Heart left ventricle (tissue), 16 donors: ENCODE measurements at regions not wholly inside any gene's neighbourhood (a gene's known extent, or its start where the extent isn't known, plus 50 kb on each side); places are given as distances from the start of the nearest gene placed in this dataset.

ENCODE experiments used
- ATAC-seq, 4 donors: fragments of 200-7000 bp; cut with Tn5 transposase; one replicate each; pipeline ENCODE4 v1.9.1; 2020 to 2022; ENCODE audit warnings: moderate library complexity in 4 of 4, mild to moderate bottlenecking in 3 of 4, moderate number of reproducible peaks in 1 of 4
- DNase-seq, 5 donors: peaks; one replicate each; pipeline ENCODE4 v3.0.0-alpha.2; 2020
- H3K27ac ChIP-seq, 12 donors: fragments of 200-600 bp; sonication (generic) in 4 of 12; one replicate each; pipeline versions ENCODE4 v1.5.0 to v1.8.0; 2016 to 2022; ENCODE audit warnings: mild to moderate bottlenecking in 2 of 12
- H3K27me3 ChIP-seq, 9 donors: fragments of 200-600 bp; sonication (generic) in 2 of 9; one replicate each; pipeline versions ENCODE4 v1.5.1 to v1.8.0; 2016 to 2022; ENCODE audit warnings: mild to moderate bottlenecking in 3 of 9
- H3K36me3 ChIP-seq, 9 donors: fragments of 200-600 bp; sonication (generic) in 2 of 9; one replicate each; pipeline versions ENCODE4 v1.5.0 to v1.8.0; 2018 to 2022; ENCODE audit warnings: mild to moderate bottlenecking in 2 of 9
- H3K4me1 ChIP-seq, 12 donors: fragments of 200-600 bp; sonication (generic) in 4 of 12; one replicate each; pipeline versions ENCODE4 v1.5.0 to v1.8.0; 2016 to 2022; ENCODE audit warnings: mild to moderate bottlenecking in 3 of 12
- H3K4me3 ChIP-seq, 12 donors: fragments of 200-600 bp; sonication (generic) in 4 of 12; one replicate each; pipeline versions ENCODE4 v1.5.0 to v1.8.0; 2017 to 2022; ENCODE audit warnings: mild to moderate bottlenecking in 9 of 12, moderate library complexity in 4 of 12
- H3K9me3 ChIP-seq, 12 donors: fragments of 200-600 bp; sonication (generic) in 4 of 12; one replicate each; pipeline versions ENCODE4 v1.5.0 to v1.8.0; 2016 to 2022; ENCODE audit warnings: mild to moderate bottlenecking in 1 of 12
- CTCF ChIP-seq, 12 donors: fragments of 200-600 bp; sonication (generic) in 4 of 12; IDR thresholded peaks; one replicate each; pipeline versions ENCODE4 v1.5.0 to v1.8.0; 2018 to 2022; ENCODE audit warnings: antibody characterized with exemption in 12 of 12, mild to moderate bottlenecking in 5 of 12
- POLR2A ChIP-seq, 2 donors: fragments of 450-650 bp; IDR thresholded peaks; one replicate each; pipeline ENCODE4 v1.6.1; 2017; ENCODE audit warnings: antibody characterized with exemption in 2 of 2, mild to moderate bottlenecking in 2 of 2, moderate library complexity in 2 of 2
- WGBS, 4 donors: extraction: QIAGEN DNeasy Blood & Tissue Kit in 2 of 4; methylation state at CpG; one replicate each; pipeline versions ENCODE4 v1.1.5 to v1.1.7; 2013 to 2018; 5-methylcytosine and 5-hydroxymethylcytosine counted together
- intact Hi-C, 10 donors: fragments of 100-400 bp; cut with DNase I; formaldehyde crosslinking; loops; one replicate each; pipeline versions ENCODE4 v1.11.1 to v1.14.2; 2022
- donor health status: ischemic (EF 13 %, LVEDD 7.1; RV severe dilation, severe dysfunction).
- donor health status: healthy with polysubstance abuse.
- donor health status: DM: no; HTN: yes; CAD: no.
- donor health status: DM: no; HTN: no; CAD: no.
- donor health status: ischemic (EF 25% LVEDD 6.9; RV normal size, moderate dysfunction).
- donor health status: ischemic (EF 25% LVEDD 5.7; RV mildly dilated, moderate dysfunction).
- donor health status: healthy.
- donor health status: DM: yes; HTN: yes; CAD: no.
- donor health status: ischemic (EF 35%, LVEDD 5.7; RV mildly dilated, moderate dysfunction).
- donor health status: nonischemic (EF 11% LVEDD 7.7; RV severe dilation, severe dysfunction).
- donor health status: DM: yes; HTN: yes; CAD: no.
- donor health status: PGD.
- donor health status: ischemic (EF 29% LVEDD 5.4; RV normal size, mild dysfunction).
- donor health status: nonischemic (EF 23%, LVEDD 6.1; RV moderate dilation, normal function).

- DNase-seq (no peak), ATAC-seq (no peak)
- intact Hi-C loops, result no loop called here
- Histone ChIP-seq H3K9me3 (no peaks in the 10 kb centered on the region), H3K36me3 (no peaks in the 10 kb centered on the region), H3K4me1 (no peaks in the 10 kb centered on the region), H3K27me3 (peaks cover 0 to 13% (median 0%) of the 10 kb centered on the region in 9 donors), H3K4me3 (no peak overlapping the region), H3K27ac (no peak overlapping the region)
- no peak for TF ChIP-seq POLR2A (IDR thresholded peaks at IDR 0.05)
- TF ChIP-seq CTCF (IDR thresholded peaks at IDR 0.05), result no peak
- 78 to 89% (median 84%) methylated on average over 4 of the region's 4 CpGs for WGBS, 4 donors
These were observed 198.0 kb upstream of the AGAP1 start for GRCh38 chr2:235295831-235296230.

GRCh38 chr2:235300368-235301201 lies 193.3 kb upstream of the AGAP1 start:
- no peaks in the 10 kb centered on the region for H3K4me1 ChIP-seq
- H3K36me3 ChIP-seq, result no peaks in the 10 kb centered on the region
- H3K9me3 ChIP-seq, result no peaks in the 10 kb centered on the region
- no peak overlapping the region for H3K27ac ChIP-seq
- peaks cover 0 to 32% (median 0%) of the 10 kb centered on the region in 9 donors for H3K27me3 ChIP-seq
- ATAC-seq (no peak), DNase-seq (no peak)
- 65 to 68% (median 66%) methylated on average over 16 of the region's 16 CpGs for WGBS, 4 donors
- TF ChIP-seq CTCF (IDR thresholded peaks at IDR 0.05) (no peak), POLR2A (IDR thresholded peaks at IDR 0.05) (no peak)
- intact Hi-C loops, result no loop called here
- H3K4me3 ChIP-seq, result no peak overlapping the region

- TF ChIP-seq CTCF (IDR thresholded peaks at IDR 0.05) (no peak), POLR2A (IDR thresholded peaks at IDR 0.05) (no peak)
- 69 to 77% (median 72%) methylated on average over 7 of the region's 7 CpGs for WGBS, 4 donors
- H3K36me3 ChIP-seq, result no peaks in the 10 kb centered on the region
- no peak overlapping the region for H3K4me3 ChIP-seq
- no peak for ATAC-seq
- DNase-seq, result no peak
- intact Hi-C loops, result no loop called here
- no peak overlapping the region for H3K27ac ChIP-seq
- H3K27me3 ChIP-seq, result peaks cover 0 to 35% (median 0%) of the 10 kb centered on the region in 9 donors
- H3K9me3 ChIP-seq, result no peaks in the 10 kb centered on the region
- no peaks in the 10 kb centered on the region for H3K4me1 ChIP-seq
These were observed 192.4 kb upstream of the AGAP1 start for GRCh38 chr2:235301202-235302076.

- ATAC-seq, result no peak
- TF ChIP-seq CTCF (IDR thresholded peaks at IDR 0.05) (no peak), POLR2A (IDR thresholded peaks at IDR 0.05) (no peak)
- Histone ChIP-seq H3K9me3 (no peaks in the 10 kb centered on the region), H3K4me3 (no peak overlapping the region), H3K27me3 (peaks cover 0 to 32% (median 0%) of the 10 kb centered on the region in 9 donors), H3K27ac (no peak overlapping the region), H3K36me3 (no peaks in the 10 kb centered on the region), H3K4me1 (no peaks in the 10 kb centered on the region)
- intact Hi-C loops, result no loop called here
- 92 to 93% (median 92%) methylated on average over 9 of the region's 9 CpGs for WGBS, 4 donors
- DNase-seq, result no peak
These were observed 191.6 kb upstream of the AGAP1 start for GRCh38 chr2:235302263-235302662.
